Mesothelial cell of epicardium (in vitro differentiated cells): ENCODE measurements at regions not wholly inside any gene's neighbourhood (a gene's known extent, or its start where the extent isn't known, plus 50 kb on each side); places are given as distances from the start of the nearest gene placed in this dataset.

Experiments
- DNase-seq, 2 experiments: peaks; one replicate each; pipeline ENCODE4 v3.0.0; 2021; ENCODE audit warnings: low spot score in 2 of 2; ENCODE audit not compliant: unreplicated experiment in 2 of 2
- H3K27ac Mint-ChIP-seq: 2 replicates; pipeline ENCODE4 v1.8.0; 2021; ENCODE audit warnings: mixed read lengths
- H3K27me3 Mint-ChIP-seq: 2 replicates; pipeline ENCODE4 v1.8.0; 2021; ENCODE audit warnings: low read depth, mixed read lengths
- H3K36me3 Mint-ChIP-seq: 2 replicates; pipeline ENCODE4 v1.8.0; 2021; ENCODE audit warnings: mixed read lengths
- H3K4me1 Mint-ChIP-seq: 2 replicates; pipeline ENCODE4 v1.8.0; 2021; ENCODE audit warnings: mixed read lengths
- H3K4me3 Mint-ChIP-seq: 2 replicates; pipeline ENCODE4 v1.8.0; 2021; ENCODE audit warnings: mild to moderate bottlenecking, moderate library complexity, mixed read lengths
- H3K9me3 Mint-ChIP-seq: 2 replicates; pipeline ENCODE4 v1.8.0; 2021; ENCODE audit warnings: mixed read lengths
- TF ChIP-seq, protein P1 (sequence below): fragments of 200-600 bp; sonication (generic); IDR thresholded peaks from one replicate; pipeline ENCODE4 v1.5.0; 2021; ENCODE audit warnings: antibody characterized with exemption; ENCODE audit not compliant: unreplicated experiment

DNA sequence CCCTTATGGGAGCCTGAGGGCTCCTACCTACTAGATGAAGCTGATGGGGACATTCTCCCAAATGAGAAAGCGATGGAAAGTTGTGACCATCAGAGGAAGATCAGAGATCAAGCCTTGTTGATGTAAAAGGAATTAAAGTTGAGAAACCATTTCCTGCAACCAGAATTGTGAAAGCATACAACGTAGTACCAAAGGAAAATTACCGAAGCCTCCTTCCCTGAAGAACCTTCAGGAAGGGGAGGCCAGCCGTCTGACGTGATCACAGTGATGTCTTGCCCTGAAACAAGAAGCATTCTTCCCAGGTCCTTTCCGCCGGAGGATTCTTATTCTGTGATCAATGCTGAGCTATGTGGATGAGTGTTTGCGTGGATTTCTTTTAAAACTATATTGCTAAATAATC, 211.6 kb upstream of the TNP1 start:
- TF ChIP-seq, protein P1, sequence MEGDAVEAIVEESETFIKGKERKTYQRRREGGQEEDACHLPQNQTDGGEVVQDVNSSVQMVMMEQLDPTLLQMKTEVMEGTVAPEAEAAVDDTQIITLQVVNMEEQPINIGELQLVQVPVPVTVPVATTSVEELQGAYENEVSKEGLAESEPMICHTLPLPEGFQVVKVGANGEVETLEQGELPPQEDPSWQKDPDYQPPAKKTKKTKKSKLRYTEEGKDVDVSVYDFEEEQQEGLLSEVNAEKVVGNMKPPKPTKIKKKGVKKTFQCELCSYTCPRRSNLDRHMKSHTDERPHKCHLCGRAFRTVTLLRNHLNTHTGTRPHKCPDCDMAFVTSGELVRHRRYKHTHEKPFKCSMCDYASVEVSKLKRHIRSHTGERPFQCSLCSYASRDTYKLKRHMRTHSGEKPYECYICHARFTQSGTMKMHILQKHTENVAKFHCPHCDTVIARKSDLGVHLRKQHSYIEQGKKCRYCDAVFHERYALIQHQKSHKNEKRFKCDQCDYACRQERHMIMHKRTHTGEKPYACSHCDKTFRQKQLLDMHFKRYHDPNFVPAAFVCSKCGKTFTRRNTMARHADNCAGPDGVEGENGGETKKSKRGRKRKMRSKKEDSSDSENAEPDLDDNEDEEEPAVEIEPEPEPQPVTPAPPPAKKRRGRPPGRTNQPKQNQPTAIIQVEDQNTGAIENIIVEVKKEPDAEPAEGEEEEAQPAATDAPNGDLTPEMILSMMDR, result no peak
- Mint-ChIP-seq H3K27ac (peak overlapping the region; percentile 5), H3K4me1 (peaks cover 16% of the 10 kb centered on the region), H3K36me3 (peaks cover 4% of the 10 kb centered on the region), H3K9me3 (peaks cover 11% of the 10 kb centered on the region), H3K4me3 (no peak overlapping the region), H3K27me3 (no peaks in the 10 kb centered on the region)
- DNase-seq, result no peak

DNA sequence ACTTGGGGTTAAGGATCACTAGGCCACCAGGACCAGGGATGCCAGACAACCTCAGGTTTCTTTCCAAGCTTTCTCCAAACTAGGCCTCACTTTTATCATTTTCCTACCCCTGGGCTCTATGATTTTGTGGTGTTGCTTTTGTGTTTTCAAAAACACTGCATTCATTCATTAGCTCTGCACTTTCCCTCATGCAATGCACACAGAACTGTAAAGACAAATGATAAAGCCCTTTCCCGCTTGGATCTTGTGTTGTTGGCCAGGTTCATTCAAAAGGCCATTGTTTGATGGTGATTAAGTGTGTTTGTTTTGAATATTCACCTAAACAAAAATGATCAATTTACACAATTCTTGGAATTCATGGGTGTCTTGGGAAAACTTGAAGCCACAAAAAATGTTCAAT, 210.7 kb upstream of the TNP1 start:
- H3K27ac Mint-ChIP-seq, result peak overlapping the region; percentile 26
- peaks cover 10% of the 10 kb centered on the region for H3K4me1 Mint-ChIP-seq
- TF ChIP-seq, protein P1, result no peak
- DNase-seq, result no peak
- H3K27me3 Mint-ChIP-seq, result no peaks in the 10 kb centered on the region
- no peak overlapping the region for H3K4me3 Mint-ChIP-seq
- H3K36me3 Mint-ChIP-seq, result peaks cover 4% of the 10 kb centered on the region
- H3K9me3 Mint-ChIP-seq, result peaks cover 12% of the 10 kb centered on the region

DNA sequence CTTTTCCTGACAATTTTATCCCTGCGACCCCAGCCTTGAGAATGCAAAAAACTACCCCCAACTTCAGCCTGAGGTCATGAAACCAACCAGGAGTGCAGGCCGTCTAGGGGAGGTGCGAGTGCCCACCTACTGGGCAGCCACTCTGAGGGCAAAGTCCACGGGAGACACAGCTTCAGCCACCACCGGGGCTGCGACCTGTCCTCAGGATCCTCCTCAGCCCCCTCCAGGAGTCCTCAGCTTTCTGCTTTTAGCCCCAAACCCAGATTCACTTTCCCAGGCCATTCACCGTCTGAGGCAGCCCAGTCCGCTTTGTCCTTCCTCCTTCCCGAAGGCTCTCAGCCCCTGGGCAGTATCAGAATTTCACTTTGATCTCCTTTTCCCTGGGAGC, 210.2 kb upstream of the TNP1 start:
- Mint-ChIP-seq H3K4me3 (no peak overlapping the region), H3K27me3 (no peaks in the 10 kb centered on the region), H3K4me1 (peaks cover 5% of the 10 kb centered on the region), H3K27ac (peak overlapping the region; percentile 26), H3K36me3 (peaks cover 4% of the 10 kb centered on the region), H3K9me3 (peaks cover 12% of the 10 kb centered on the region)
- DNase-seq, result no peak
- TF ChIP-seq, protein P1, result no peak

DNA sequence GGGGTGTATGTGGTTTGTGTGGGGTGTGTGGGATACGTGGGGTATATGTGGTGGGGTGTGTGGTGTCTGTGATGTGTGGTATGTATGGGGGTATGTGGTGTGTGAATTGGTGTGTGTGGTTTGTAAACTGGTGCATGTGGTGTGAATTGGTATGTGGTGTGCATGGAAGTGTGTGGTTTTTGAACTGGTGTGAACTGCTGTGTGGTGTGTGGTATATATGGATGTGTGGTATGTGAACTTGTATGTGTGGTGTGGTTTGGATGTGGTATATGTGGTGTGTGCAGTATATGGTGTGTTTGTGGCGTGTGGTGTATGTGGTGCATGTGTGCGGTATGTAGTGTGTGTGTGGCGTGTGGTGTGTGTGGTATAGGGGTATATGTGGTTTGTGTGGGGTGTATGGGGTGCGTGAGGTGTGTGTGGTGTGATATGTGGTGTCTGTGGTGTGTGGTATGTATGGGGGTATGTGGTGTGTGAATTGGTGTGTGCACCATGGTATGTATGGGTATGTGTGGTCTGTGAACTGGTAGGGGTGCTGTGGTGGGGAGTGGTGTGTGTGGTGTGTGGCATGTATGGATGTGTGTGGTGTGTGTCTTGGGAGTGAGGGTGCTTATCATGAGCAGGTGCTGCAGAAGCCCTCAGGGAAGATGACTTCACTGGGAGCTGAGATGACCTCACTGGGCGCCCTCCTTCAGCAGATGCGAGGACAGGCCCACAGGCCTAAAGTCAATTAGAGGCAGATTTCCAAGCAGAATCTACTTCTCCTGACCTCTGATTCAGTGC, 209.6 kb upstream of the TNP1 start:
- no peak for DNase-seq

DNA sequence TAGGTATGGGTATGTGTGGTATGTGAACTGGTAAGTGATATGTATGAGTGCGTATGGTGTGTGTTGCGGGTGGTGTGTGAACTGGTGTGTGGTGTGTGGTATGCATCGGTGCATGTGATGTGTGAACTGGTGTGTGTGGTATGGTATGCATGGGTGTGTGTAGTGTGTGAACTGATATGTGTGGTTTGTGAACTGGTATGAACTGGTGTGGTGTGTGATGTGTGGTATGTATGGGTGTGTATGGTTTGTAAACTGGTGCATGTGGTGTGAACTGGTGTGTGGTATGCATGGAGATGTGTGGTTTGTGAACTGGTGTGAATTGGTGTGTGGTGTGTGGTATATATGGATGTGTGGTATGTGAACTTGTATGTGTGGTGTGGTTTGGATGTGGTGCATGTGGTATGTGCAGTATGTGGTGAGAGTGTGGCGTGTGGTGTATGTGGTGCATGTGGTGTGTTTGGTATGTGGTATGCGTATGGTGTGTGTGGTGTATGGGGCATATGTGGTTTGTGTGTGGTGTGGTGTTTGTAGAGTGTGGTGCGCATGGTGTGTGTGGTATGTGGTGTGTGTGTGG, 208.9 kb upstream of the TNP1 start:
- H3K4me3 Mint-ChIP-seq, result no peak overlapping the region
- peaks cover 12% of the 10 kb centered on the region for H3K9me3 Mint-ChIP-seq
- peaks cover 6% of the 10 kb centered on the region for H3K4me1 Mint-ChIP-seq
- H3K27me3 Mint-ChIP-seq, result no peaks in the 10 kb centered on the region
- peaks cover 4% of the 10 kb centered on the region for H3K36me3 Mint-ChIP-seq
- no peak for DNase-seq
- no peak overlapping the region for H3K27ac Mint-ChIP-seq
- TF ChIP-seq, protein P1, result no peak

More for the DNA sequence above, 209.6 kb upstream of the TNP1 start:
- Mint-ChIP-seq H3K36me3 (peaks cover 4% of the 10 kb centered on the region), H3K27ac (no peak overlapping the region), H3K4me1 (peaks cover 6% of the 10 kb centered on the region), H3K27me3 (no peaks in the 10 kb centered on the region), H3K4me3 (no peak overlapping the region), H3K9me3 (peaks cover 12% of the 10 kb centered on the region)
- TF ChIP-seq, protein P1, result no peak
